ENCODE measurements at regions not wholly inside any gene's neighbourhood (a gene's known extent, or its start where the extent isn't known, plus 50 kb on each side); places are given as distances from the start of the nearest gene placed in this dataset.
"Not testable (repeated sequence)": the region's sequence is repeated elsewhere in the genome, so short reads cannot be mapped to it uniquely, and the experiment has no call there.

GRCh38 chr2:239811806-239812560 lies 213.2 kb downstream of the NDUFA10 start:
- intact Hi-C loops (cut with DNase I), result no loop called here
- DNase-seq (ENCODE audit: low spot score), result peak; percentile 46

GRCh38 chr2:239811111-239811781 lies 213.9 kb downstream of the NDUFA10 start:
- peak; percentile 50 for DNase-seq (ENCODE audit: low spot score)
- intact Hi-C loops (cut with DNase I), result no loop called here

- peak; percentile 63 for DNase-seq (ENCODE audit: low spot score)
- intact Hi-C loops (cut with DNase I), result no loop called here
Observed at GRCh38 chr2:239809391-239809790, 215.8 kb downstream of the NDUFA10 start.

- intact Hi-C loops (cut with DNase I), result no loop called here
- peak; percentile 27 for DNase-seq (ENCODE audit: low spot score)
Observed at GRCh38 chr2:239807568-239807967, 217.6 kb downstream of the NDUFA10 start.

- peak; percentile 41 for DNase-seq (ENCODE audit: low spot score)
- intact Hi-C loops (cut with DNase I), result no loop called here
Observed at GRCh38 chr2:239806758-239807434, 218.2 kb downstream of the NDUFA10 start.

GRCh38 chr2:239806276-239806675 lies 218.9 kb downstream of the NDUFA10 start:
- intact Hi-C loops (cut with DNase I), result no loop called here
- peak; percentile 53 for DNase-seq (ENCODE audit: low spot score)

- peak; percentile 61 for DNase-seq (ENCODE audit: low spot score)
- intact Hi-C loops (cut with DNase I), result no loop called here
Observed at GRCh38 chr2:239805414-239805813, 219.7 kb downstream of the NDUFA10 start.

- DNase-seq (ENCODE audit: low spot score), result peak; percentile 20
- intact Hi-C loops (cut with DNase I), result no loop called here
Observed at GRCh38 chr2:239805043-239805329, 220.2 kb downstream of the NDUFA10 start.

- peak; percentile 70 for DNase-seq (ENCODE audit: low spot score)
- intact Hi-C loops (cut with DNase I), result no loop called here
Observed at GRCh38 chr2:239804161-239805042, 220.7 kb downstream of the NDUFA10 start.

GRCh38 chr2:239803766-239804115 lies 221.4 kb downstream of the NDUFA10 start:
- peak; percentile 44 for DNase-seq (ENCODE audit: low spot score)
- intact Hi-C loops (cut with DNase I), result no loop called here

GRCh38 chr2:239803102-239803765 lies 221.9 kb downstream of the NDUFA10 start:
- intact Hi-C loops (cut with DNase I), result no loop called here
- peak; percentile 59 for DNase-seq (ENCODE audit: low spot score)

- intact Hi-C loops (cut with DNase I), result no loop called here
- peak; percentile 64 for DNase-seq (ENCODE audit: low spot score)
Observed at GRCh38 chr2:239802185-239802649, 222.9 kb downstream of the NDUFA10 start.

- peak; percentile 50 for DNase-seq (ENCODE audit: low spot score)
Observed at GRCh38 chr2:239801404-239802184, 223.5 kb downstream of the NDUFA10 start.

GRCh38 chr2:239800785-239801386 lies 224.3 kb downstream of the NDUFA10 start:
- DNase-seq (ENCODE audit: low spot score), result peak; percentile 36
- intact Hi-C loops (cut with DNase I), result no loop called here

More at GRCh38 chr2:239801404-239802184, 223.5 kb downstream of the NDUFA10 start:
- intact Hi-C loops (cut with DNase I), result no loop called here

- intact Hi-C loops (cut with DNase I), result no loop called here
Observed at GRCh38 chr2:239797316-239797715, 227.8 kb downstream of the NDUFA10 start.

GRCh38 chr2:239795761-239796160 lies 229.4 kb downstream of the NDUFA10 start:
- intact Hi-C loops (cut with DNase I); DNase-seq (ENCODE audit: low spot score): not testable (repeated sequence)

More at GRCh38 chr2:239797316-239797715, 227.8 kb downstream of the NDUFA10 start:
- no peak for DNase-seq (ENCODE audit: low spot score)

GRCh38 chr2:239793836-239794235 lies 231.3 kb downstream of the NDUFA10 start:
- intact Hi-C loops (cut with DNase I), result no loop called here
- DNase-seq (ENCODE audit: low spot score), result peak; percentile 63

GRCh38 chr2:239793086-239793485 lies 232.1 kb downstream of the NDUFA10 start:
- no peak for DNase-seq (ENCODE audit: low spot score)
- intact Hi-C loops (cut with DNase I), result no loop called here
